ENCODE measurements at regions not wholly inside any gene's neighbourhood (a gene's known extent, or its start where the extent isn't known, plus 50 kb on each side); places are given as distances from the start of the nearest gene placed in this dataset.

GRCh38 chr1:73635021-73635420 is 563.0 kb downstream of the LRRIQ3 start:
- no peak for DNase-seq

GRCh38 chr1:73627723-73628122 is 570.3 kb downstream of the LRRIQ3 start:
- DNase-seq = no peak

GRCh38 chr1:73626326-73626725 is 571.6 kb downstream of the LRRIQ3 start:
- DNase-seq = peak; percentile 40

- no peak for DNase-seq
Observed at GRCh38 chr1:73623946-73624345, 574.0 kb downstream of the LRRIQ3 start.

- no peak for DNase-seq
Observed at GRCh38 chr1:73617145-73617544, 580.8 kb downstream of the LRRIQ3 start.

GRCh38 chr1:73611681-73612080 is 586.3 kb downstream of the LRRIQ3 start:
- no peak for DNase-seq

- DNase-seq = no peak
Observed at GRCh38 chr1:73604739-73605138, 593.2 kb downstream of the LRRIQ3 start.

- no peak for DNase-seq
Observed at GRCh38 chr1:73604211-73604610, 593.8 kb downstream of the LRRIQ3 start.

- DNase-seq = no peak
Observed at GRCh38 chr1:73593804-73594203, 604.2 kb downstream of the LRRIQ3 start.

GRCh38 chr1:73593364-73593763 is 604.6 kb downstream of the LRRIQ3 start:
- DNase-seq = no peak

- no peak for DNase-seq
Observed at GRCh38 chr1:73587080-73587479, 610.9 kb downstream of the LRRIQ3 start.

GRCh38 chr1:73577206-73577605 is 620.8 kb downstream of the LRRIQ3 start:
- DNase-seq = no peak

- DNase-seq = no peak
Observed at GRCh38 chr1:73576083-73576482, 621.9 kb downstream of the LRRIQ3 start.

- DNase-seq = no peak
Observed at GRCh38 chr1:73564294-73564693, 633.7 kb downstream of the LRRIQ3 start.

- no peak for DNase-seq
Observed at GRCh38 chr1:73556270-73556669, 641.7 kb downstream of the LRRIQ3 start.

- DNase-seq = no peak
Observed at GRCh38 chr1:73537400-73537799, 660.6 kb downstream of the LRRIQ3 start.

- no peak for DNase-seq
Observed at GRCh38 chr1:73517603-73518191, 680.3 kb downstream of the LRRIQ3 start.

- DNase-seq = no peak
Observed at GRCh38 chr1:73516451-73516850, 681.5 kb downstream of the LRRIQ3 start.

GRCh38 chr1:73511038-73511437 is 686.9 kb downstream of the LRRIQ3 start:
- no peak for DNase-seq

- DNase-seq = no peak
Observed at GRCh38 chr1:73500154-73500553, 697.8 kb downstream of the LRRIQ3 start.

- DNase-seq = no peak
Observed at GRCh38 chr1:73499671-73500070, 698.3 kb downstream of the LRRIQ3 start.

- no peak for DNase-seq
Observed at GRCh38 chr1:73491621-73492020, 706.4 kb downstream of the LRRIQ3 start.

GRCh38 chr1:73475316-73475870 is 722.6 kb downstream of the LRRIQ3 start:
- DNase-seq = no peak

GRCh38 chr1:73472810-73473209 is 725.2 kb downstream of the LRRIQ3 start:
- DNase-seq = no peak

GRCh38 chr1:73467731-73468130 is 730.2 kb downstream of the LRRIQ3 start:
- no peak for DNase-seq

Measured in left hindlimb (tissue), 1 donor.